ENCODE measurements at regions not wholly inside any gene's neighbourhood (a gene's known extent, or its start where the extent isn't known, plus 50 kb on each side); places are given as distances from the start of the nearest gene placed in this dataset.

DNA sequence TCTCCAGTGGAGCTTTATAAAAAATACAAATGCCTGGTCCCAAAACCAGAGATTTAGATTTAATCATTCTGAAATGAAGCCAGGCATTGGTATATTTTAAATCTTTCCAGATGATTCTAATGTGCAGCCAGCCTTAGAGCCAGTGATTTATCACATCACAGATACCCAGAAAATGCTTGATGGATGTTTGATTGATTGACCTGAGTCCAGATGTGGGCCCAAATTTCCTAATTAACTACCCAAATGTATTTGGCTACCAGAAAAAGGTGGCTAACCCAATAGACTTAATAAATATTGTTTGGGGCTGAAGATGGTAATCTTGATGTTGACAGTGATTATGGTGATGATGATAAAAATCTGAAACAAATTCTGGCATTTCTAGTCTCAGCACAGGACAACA is 93.1 kb downstream of the ABCC12 start:
- TF ChIP-seq TAF1 (IDR thresholded peaks at IDR 0.05; ENCODE audit: low read depth, low read length) (no peak), POLR2A (IDR thresholded peaks at IDR 0.05; ENCODE audit: low read depth, low read length) (no peak), POLR2AphosphoS5 (IDR thresholded peaks at IDR 0.05; ENCODE audit: low read depth, low read length) (no peak), POU2F2 (IDR thresholded peaks at IDR 0.05; ENCODE audit: low read depth, low read length) (no peak), PAX5 (IDR thresholded peaks at IDR 0.05; ENCODE audit: insufficient read depth, low read length, severe bottlenecking) (no peak)
